Lower lobe of right lung (tissue), 2 donors: ENCODE measurements at regions not wholly inside any gene's neighbourhood (a gene's known extent, or its start where the extent isn't known, plus 50 kb on each side); places are given as distances from the start of the nearest gene placed in this dataset.
"Not testable (repeated sequence)": the region's sequence is repeated elsewhere in the genome, so short reads cannot be mapped to it uniquely, and the experiment has no call there.

Experiments used
- ATAC-seq, 2 donors: fragments of 200-7000 bp; cut with Tn5 transposase; one replicate each; pipeline ENCODE4 v1.9.1; 2020 to 2022; ENCODE audit warnings: mild to moderate bottlenecking in 2 of 2, moderate library complexity in 2 of 2
- DNase-seq: peaks from one replicate; pipeline ENCODE4 v3.0.0-alpha.2; 2020
- H3K27ac ChIP-seq: fragments of 200-600 bp; one replicate; pipeline ENCODE4 v1.8.0; 2022
- H3K27me3 ChIP-seq: fragments of 200-600 bp; one replicate; pipeline ENCODE4 v1.8.0; 2022; ENCODE audit warnings: low read depth
- H3K36me3 ChIP-seq: fragments of 200-600 bp; one replicate; pipeline ENCODE4 v1.8.0; 2022; ENCODE audit warnings: mild to moderate bottlenecking
- H3K4me1 ChIP-seq: fragments of 200-600 bp; one replicate; pipeline ENCODE4 v1.8.0; 2022
- H3K4me3 ChIP-seq: fragments of 200-600 bp; one replicate; pipeline ENCODE4 v1.8.0; 2022; ENCODE audit warnings: mild to moderate bottlenecking
- H3K9me3 ChIP-seq: fragments of 200-600 bp; one replicate; pipeline ENCODE4 v1.8.0; 2022
- intact Hi-C: fragments of 100-400 bp; cut with DNase I; formaldehyde crosslinking; loops from one replicate; pipeline ENCODE4 v1.11.0; 2022
- TF ChIP-seq, protein P1 (sequence below): fragments of 200-600 bp; IDR thresholded peaks from one replicate; pipeline ENCODE4 v1.8.0; 2022; ENCODE audit warnings: antibody characterized with exemption, mild to moderate bottlenecking
- donor health status: DM: no; HTN: yes; CAD: no; lungs with severe emphysema.

DNA sequence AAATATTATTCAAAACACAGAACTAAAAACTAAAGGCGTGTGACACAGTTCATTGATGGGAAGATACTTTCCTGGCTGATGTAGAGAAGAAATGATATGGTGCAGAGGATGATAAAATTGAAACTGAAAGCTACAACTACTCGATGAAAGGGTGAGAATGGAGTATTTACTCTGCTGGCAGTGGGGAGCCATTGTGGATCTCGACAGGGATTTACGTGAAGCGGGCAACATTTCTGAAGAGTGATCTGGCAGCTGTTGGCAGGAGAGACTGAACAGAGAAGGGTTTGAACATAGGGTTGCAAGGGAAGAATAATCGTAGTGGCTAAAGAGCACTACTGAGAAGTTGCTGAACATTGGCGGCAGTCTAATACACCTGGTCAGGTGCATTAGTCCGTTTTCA, 464.9 kb downstream of the PDZRN4 start:
- TF ChIP-seq, protein P1, sequence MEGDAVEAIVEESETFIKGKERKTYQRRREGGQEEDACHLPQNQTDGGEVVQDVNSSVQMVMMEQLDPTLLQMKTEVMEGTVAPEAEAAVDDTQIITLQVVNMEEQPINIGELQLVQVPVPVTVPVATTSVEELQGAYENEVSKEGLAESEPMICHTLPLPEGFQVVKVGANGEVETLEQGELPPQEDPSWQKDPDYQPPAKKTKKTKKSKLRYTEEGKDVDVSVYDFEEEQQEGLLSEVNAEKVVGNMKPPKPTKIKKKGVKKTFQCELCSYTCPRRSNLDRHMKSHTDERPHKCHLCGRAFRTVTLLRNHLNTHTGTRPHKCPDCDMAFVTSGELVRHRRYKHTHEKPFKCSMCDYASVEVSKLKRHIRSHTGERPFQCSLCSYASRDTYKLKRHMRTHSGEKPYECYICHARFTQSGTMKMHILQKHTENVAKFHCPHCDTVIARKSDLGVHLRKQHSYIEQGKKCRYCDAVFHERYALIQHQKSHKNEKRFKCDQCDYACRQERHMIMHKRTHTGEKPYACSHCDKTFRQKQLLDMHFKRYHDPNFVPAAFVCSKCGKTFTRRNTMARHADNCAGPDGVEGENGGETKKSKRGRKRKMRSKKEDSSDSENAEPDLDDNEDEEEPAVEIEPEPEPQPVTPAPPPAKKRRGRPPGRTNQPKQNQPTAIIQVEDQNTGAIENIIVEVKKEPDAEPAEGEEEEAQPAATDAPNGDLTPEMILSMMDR: no peak
- Histone ChIP-seq H3K9me3 (peaks cover 4% of the 10 kb centered on the region), H3K4me3 (no peak overlapping the region), H3K36me3 (no peaks in the 10 kb centered on the region), H3K27me3 (no peaks in the 10 kb centered on the region), H3K4me1 (no peaks in the 10 kb centered on the region), H3K27ac (no peak overlapping the region)
- ATAC-seq: no peak
- no peak for DNase-seq
- intact Hi-C loops: no loop called here

DNA sequence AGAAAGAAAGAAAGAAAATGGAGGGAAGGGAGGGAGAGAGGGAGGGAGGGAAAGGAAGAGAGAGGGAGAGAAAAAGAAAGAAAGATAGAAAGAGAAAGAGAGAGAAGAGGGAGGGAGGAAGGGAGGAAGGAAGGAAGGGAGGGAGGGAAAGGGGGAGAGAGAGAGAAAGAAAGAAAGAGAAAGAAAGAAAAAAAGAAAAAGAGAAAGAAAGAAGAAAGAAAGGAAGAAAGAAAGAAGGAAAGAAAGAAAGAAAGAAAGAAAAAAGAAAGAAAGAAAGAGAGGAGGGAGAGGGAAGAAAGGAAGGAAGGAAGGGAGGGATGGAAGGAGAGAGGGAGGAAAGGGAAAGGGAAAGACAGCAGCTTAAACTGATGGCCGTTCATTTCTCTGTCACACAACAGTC, 457.5 kb downstream of the PDZRN4 start:
- no peaks in the 10 kb centered on the region for H3K36me3 ChIP-seq
- no peak for DNase-seq
- no peaks in the 10 kb centered on the region for H3K9me3 ChIP-seq
- intact Hi-C loops: no loop called here
- no peaks in the 10 kb centered on the region for H3K4me1 ChIP-seq
- H3K4me3 ChIP-seq: no peak overlapping the region
- H3K27me3 ChIP-seq: no peaks in the 10 kb centered on the region
- TF ChIP-seq, protein P1: no peak
- H3K27ac ChIP-seq: no peak overlapping the region
- no peak for ATAC-seq

DNA sequence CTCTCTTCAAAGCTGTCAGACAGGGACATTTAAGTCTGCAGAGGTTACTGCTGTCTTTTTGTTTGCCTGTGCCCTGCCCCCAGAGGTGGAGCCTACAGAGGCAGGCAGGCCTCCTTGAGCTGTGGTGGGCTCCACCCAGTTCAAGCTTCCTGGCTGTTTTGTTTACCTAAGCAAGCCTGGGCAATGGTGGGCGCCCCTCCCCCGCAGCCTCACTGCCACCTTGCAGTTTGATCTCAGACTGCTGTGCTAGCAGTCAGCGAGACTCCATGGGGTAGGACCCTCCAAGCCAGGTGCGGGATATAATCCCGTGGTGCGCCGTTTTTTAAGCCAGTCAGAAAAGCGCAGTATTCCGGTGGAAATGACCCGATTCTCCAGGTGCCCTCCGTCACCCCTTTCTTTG, 454.7 kb downstream of the PDZRN4 start:
- H3K36me3 ChIP-seq, intact Hi-C loops, DNase-seq, H3K27me3 ChIP-seq, H3K4me1 ChIP-seq, H3K4me3 ChIP-seq, ATAC-seq, H3K9me3 ChIP-seq, H3K27ac ChIP-seq: not testable (repeated sequence)

DNA sequence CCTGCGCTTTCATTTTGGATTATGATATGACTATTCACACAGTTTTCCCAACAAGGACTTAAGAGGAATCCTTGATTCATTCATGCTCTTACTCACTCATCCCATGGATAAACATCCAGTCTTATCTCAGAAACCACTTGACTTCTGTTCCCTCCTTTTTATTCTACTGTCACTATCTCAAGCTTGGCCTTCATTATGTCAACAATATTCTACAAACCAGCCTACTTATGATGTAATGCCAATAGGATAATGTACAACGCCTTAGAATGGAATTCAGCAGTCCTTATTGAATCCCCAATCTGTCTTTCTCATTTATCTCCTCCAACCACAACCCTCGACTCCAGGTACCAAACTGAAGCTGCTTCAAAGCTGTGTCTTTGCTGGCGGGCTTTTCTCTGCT, 448.5 kb downstream of the PDZRN4 start:
- no peaks in the 10 kb centered on the region for H3K36me3 ChIP-seq
- no peak overlapping the region for H3K4me3 ChIP-seq
- H3K9me3 ChIP-seq: no peaks in the 10 kb centered on the region
- ATAC-seq (no peak), DNase-seq (no peak)
- no peaks in the 10 kb centered on the region for H3K4me1 ChIP-seq
- H3K27me3 ChIP-seq: no peaks in the 10 kb centered on the region
- intact Hi-C loops: no loop called here
- TF ChIP-seq, protein P1: no peak
- H3K27ac ChIP-seq: no peak overlapping the region

DNA sequence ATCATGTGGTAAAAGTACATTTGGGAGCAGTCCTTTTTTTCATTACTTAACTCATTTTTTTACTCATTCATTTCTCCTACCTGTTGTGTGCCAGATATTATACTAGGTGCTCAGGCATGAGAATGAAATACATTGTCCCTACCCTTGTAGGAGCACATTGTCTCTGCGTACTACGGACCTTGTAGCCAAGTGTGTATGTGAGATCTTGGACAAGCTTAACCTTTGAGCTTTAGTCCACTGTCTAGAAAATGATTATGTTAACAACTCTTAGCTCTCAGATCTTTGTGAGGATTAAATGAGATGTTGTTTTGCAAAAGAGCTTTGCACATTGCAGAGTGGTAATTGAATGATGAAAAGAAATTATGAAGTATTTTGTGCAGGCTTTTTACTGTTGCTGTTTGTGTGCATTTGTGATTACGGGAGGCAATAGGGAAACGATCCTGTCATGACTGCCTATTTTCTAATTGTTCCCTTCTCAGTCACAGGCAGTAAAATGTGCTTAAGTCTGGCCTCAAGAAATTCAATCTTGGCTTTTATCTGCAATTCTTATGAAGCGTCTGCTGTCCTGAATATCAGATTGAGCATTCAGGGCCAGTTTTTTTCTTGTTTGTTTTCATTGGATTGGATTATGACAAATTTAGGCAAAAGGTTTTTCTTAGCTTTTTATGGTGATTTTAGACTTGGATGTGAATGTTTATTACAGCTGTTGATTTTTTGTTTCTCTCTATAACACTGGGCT, 447.7 kb downstream of the PDZRN4 start:
- ATAC-seq (no peak), DNase-seq (no peak)
- H3K9me3 ChIP-seq: no peaks in the 10 kb centered on the region
- no peak overlapping the region for H3K4me3 ChIP-seq
- no peaks in the 10 kb centered on the region for H3K27me3 ChIP-seq
- H3K36me3 ChIP-seq: no peaks in the 10 kb centered on the region
- intact Hi-C loops: no loop called here
- H3K27ac ChIP-seq: no peak overlapping the region
- TF ChIP-seq, protein P1: no peak
- H3K4me1 ChIP-seq: no peaks in the 10 kb centered on the region

DNA sequence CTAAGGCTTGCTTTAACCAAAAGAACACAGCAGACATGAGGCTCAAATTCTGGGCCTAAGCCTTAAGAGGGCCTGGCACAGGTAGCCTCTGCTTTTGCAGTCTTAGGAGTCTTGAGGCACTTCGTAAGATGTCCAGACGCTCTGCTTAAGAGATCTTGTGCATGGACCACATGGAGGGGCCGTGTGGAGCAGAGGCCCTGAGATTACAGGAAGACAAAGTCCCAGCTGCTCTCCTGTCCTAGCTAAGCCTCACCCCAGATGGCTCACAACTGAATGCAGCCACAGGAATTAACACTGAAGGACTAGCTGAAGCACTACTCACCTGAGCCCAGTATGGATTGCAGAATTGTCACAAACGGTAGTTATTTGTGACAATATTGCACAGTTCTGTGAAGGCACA, 446.0 kb downstream of the PDZRN4 start:
- H3K4me1 ChIP-seq: no peaks in the 10 kb centered on the region
- H3K9me3 ChIP-seq: no peaks in the 10 kb centered on the region
- H3K27ac ChIP-seq: no peak overlapping the region
- DNase-seq: no peak
- H3K4me3 ChIP-seq: no peak overlapping the region
- ATAC-seq: no peak
- no peaks in the 10 kb centered on the region for H3K36me3 ChIP-seq
- no peaks in the 10 kb centered on the region for H3K27me3 ChIP-seq
- TF ChIP-seq, protein P1: no peak
- intact Hi-C loops: no loop called here
